ENCODE measurements at regions not wholly inside any gene's neighbourhood (a gene's known extent, or its start where the extent isn't known, plus 50 kb on each side); places are given as distances from the start of the nearest gene placed in this dataset.
"Not testable (repeated sequence)": the region's sequence is repeated elsewhere in the genome, so short reads cannot be mapped to it uniquely, and the experiment has no call there.

DNA sequence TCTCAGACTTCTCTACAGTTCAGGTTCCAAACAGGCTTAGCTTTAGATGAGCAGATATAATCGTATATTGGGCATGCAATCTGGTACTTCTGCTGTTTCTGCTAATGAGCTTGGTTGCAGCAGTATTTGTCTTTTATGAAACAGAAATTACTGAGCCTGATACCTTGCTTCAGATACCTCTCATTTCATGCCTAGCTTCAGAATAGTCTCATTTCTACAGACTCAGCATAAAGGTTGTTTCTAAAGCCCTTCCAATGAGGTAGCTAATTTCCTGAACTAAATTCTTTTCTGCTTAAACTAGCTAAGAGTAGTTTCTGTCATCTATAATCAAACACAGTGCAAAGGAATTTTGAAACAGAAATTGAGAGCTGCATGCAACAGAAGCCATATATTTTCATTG lies 275.0 kb upstream of the KITLG start:
- no peaks in the 10 kb centered on the region for H3K4me1 ChIP-seq
- no peak for DNase-seq
- H3K4me3 ChIP-seq, result no peak overlapping the region
- H3K9ac ChIP-seq (ENCODE audit: low read depth in 2 of 2, low read length in 2 of 2), result no peak overlapping the region
- H3K9me3 ChIP-seq, result no peaks in the 10 kb centered on the region
- TF ChIP-seq, protein P1, sequence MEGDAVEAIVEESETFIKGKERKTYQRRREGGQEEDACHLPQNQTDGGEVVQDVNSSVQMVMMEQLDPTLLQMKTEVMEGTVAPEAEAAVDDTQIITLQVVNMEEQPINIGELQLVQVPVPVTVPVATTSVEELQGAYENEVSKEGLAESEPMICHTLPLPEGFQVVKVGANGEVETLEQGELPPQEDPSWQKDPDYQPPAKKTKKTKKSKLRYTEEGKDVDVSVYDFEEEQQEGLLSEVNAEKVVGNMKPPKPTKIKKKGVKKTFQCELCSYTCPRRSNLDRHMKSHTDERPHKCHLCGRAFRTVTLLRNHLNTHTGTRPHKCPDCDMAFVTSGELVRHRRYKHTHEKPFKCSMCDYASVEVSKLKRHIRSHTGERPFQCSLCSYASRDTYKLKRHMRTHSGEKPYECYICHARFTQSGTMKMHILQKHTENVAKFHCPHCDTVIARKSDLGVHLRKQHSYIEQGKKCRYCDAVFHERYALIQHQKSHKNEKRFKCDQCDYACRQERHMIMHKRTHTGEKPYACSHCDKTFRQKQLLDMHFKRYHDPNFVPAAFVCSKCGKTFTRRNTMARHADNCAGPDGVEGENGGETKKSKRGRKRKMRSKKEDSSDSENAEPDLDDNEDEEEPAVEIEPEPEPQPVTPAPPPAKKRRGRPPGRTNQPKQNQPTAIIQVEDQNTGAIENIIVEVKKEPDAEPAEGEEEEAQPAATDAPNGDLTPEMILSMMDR (IDR thresholded peaks at IDR 0.05), result no peak
- H3K27ac ChIP-seq, result no peak overlapping the region
- H3K36me3 ChIP-seq, result no peaks in the 10 kb centered on the region
- H3K27me3 ChIP-seq, result no peaks in the 10 kb centered on the region
- intact Hi-C loops (cut with DNase I), result no loop called here

DNA sequence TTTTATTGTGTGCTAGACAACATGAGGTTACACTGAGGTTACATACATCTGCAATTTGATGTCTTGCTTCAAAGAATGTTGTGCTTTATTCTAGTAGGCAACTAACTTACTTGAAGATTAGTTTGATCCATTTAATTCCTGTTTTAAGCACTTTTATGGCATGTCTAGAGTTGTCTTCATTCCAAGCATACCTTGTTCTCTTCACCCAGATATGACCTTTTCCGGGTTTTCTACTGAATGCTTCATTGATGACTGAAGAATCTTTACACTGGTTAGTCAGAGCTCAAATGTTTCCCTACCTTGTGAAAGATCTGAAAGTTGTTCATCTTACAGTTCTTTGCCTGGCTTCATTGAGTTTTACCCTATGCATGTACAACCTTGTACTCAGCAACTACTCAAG lies 274.0 kb upstream of the KITLG start:
- H3K9ac ChIP-seq (ENCODE audit: low read depth in 2 of 2, low read length in 2 of 2), result no peak overlapping the region
- H3K27me3 ChIP-seq, result no peaks in the 10 kb centered on the region
- no peaks in the 10 kb centered on the region for H3K4me1 ChIP-seq
- TF ChIP-seq, protein P1 (IDR thresholded peaks at IDR 0.05), result no peak
- H3K4me3 ChIP-seq, result no peak overlapping the region
- DNase-seq, result no peak
- no peaks in the 10 kb centered on the region for H3K36me3 ChIP-seq
- H3K27ac ChIP-seq, result no peak overlapping the region
- intact Hi-C loops (cut with DNase I), result no loop called here
- no peaks in the 10 kb centered on the region for H3K9me3 ChIP-seq

GRCh38 chr12:88847246-88847645 lies 267.0 kb upstream of the KITLG start:
- H3K9ac ChIP-seq (ENCODE audit: low read depth in 2 of 2, low read length in 2 of 2); H3K27me3 ChIP-seq; H3K4me3 ChIP-seq; H3K27ac ChIP-seq; intact Hi-C loops (cut with DNase I); H3K9me3 ChIP-seq; DNase-seq; H3K36me3 ChIP-seq; H3K4me1 ChIP-seq: not testable (repeated sequence)

DNA sequence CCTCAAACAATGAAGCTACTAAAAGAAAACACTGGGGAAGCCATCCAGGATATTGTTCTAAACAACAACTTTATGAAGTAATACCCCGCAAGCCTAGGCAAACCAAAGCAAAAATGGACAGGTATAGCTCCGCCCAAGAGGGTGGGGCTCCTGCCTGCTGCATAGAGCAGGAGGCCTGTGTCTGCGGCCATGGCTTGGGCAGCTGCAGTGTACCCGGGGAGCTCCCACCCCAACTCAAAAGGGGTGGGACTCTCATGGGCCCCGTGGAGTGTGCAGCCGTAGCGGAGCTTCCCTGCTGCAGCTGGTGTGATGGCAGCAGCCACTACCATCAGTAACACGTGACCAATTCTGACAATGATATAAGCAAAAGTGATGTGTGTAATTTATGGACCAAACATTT lies 264.2 kb upstream of the KITLG start:
- no peak for DNase-seq
- Histone ChIP-seq H3K36me3 (no peaks in the 10 kb centered on the region), H3K27me3 (no peaks in the 10 kb centered on the region), H3K27ac (no peak overlapping the region), H3K4me3 (no peak overlapping the region), H3K4me1 (no peaks in the 10 kb centered on the region), H3K9me3 (no peaks in the 10 kb centered on the region), H3K9ac (ENCODE audit: low read depth in 2 of 2, low read length in 2 of 2) (no peak overlapping the region)
- intact Hi-C loops (cut with DNase I), result no loop called here
- TF ChIP-seq, protein P1 (IDR thresholded peaks at IDR 0.05), result no peak

- no peaks in the 10 kb centered on the region for H3K9me3 ChIP-seq
- no peak overlapping the region for H3K4me3 ChIP-seq
- intact Hi-C loops (cut with DNase I), result no loop called here
- no peak overlapping the region for H3K27ac ChIP-seq
- no peaks in the 10 kb centered on the region for H3K27me3 ChIP-seq
- no peaks in the 10 kb centered on the region for H3K4me1 ChIP-seq
- DNase-seq, result no peak
- TF ChIP-seq, protein P1 (IDR thresholded peaks at IDR 0.05), result no peak
- no peak overlapping the region for H3K9ac ChIP-seq (ENCODE audit: low read depth in 2 of 2, low read length in 2 of 2)
- no peaks in the 10 kb centered on the region for H3K36me3 ChIP-seq
These were observed 262.0 kb upstream of the KITLG start for GRCh38 chr12:88842314-88842713.

DNA sequence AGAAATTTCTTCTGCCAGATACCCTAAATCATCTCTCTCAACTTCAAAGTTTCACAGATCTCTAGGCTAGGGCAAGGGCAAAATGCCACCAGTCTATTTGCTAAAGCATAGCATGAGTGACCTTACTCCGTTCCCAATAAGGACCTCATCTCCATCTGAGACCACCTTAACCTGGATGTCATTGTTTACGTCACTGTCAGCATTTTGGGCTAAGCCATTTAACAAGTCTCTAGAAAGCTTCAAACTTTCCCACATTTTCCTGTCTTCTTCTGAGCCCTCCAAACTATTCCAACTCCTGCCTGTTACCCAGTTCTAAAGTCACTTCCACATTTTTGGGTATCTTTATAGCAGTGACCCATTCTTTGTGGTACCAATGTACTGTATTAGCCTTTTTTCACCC lies 259.2 kb upstream of the KITLG start:
- H3K36me3 ChIP-seq, result no peaks in the 10 kb centered on the region
- H3K4me3 ChIP-seq, result no peak overlapping the region
- no peaks in the 10 kb centered on the region for H3K9me3 ChIP-seq
- H3K27ac ChIP-seq, result no peak overlapping the region
- H3K27me3 ChIP-seq, result no peaks in the 10 kb centered on the region
- TF ChIP-seq, protein P1 (IDR thresholded peaks at IDR 0.05), result no peak
- H3K4me1 ChIP-seq, result no peaks in the 10 kb centered on the region
- no peak overlapping the region for H3K9ac ChIP-seq (ENCODE audit: low read depth in 2 of 2, low read length in 2 of 2)
- no peak for DNase-seq
- intact Hi-C loops (cut with DNase I), result no loop called here

Measured in colonic mucosa (tissue), 4 donors.